Activated CD8-positive, alpha-beta T cell treated with anti-CD3 and anti-CD28 coated beads for 36 hours (primary cell): ENCODE measurements at regions not wholly inside any gene's neighbourhood (a gene's known extent, or its start where the extent isn't known, plus 50 kb on each side); places are given as distances from the start of the nearest gene placed in this dataset.
"Not testable (repeated sequence)": the region's sequence is repeated elsewhere in the genome, so short reads cannot be mapped to it uniquely, and the experiment has no call there.

Experiments used
- ATAC-seq: fragments of 200-7000 bp; cut with Tn5 transposase; one replicate; pipeline ENCODE4 v1.10.0; 2021; ENCODE audit warnings: mild to moderate bottlenecking, moderate library complexity
- CTCF ChIA-PET: fragments of 350-600 bp; sonication (Branson Sonifier 250); formaldehyde crosslinking; loops from one replicate; lab custom pipeline; 2021; ENCODE audit warnings: antibody characterized with exemption; lab: Charles Lee
- POLR2A ChIA-PET: fragments of 350-600 bp; sonication (Branson Sonifier 250); formaldehyde crosslinking; loops from one replicate; lab custom pipeline; 2021; ENCODE audit warnings: antibody characterized with exemption; lab: Charles Lee
- DNase-seq: peaks from one replicate; pipeline ENCODE4 v3.0.0-alpha.2; 2020
- H3K27ac Mint-ChIP-seq: one replicate; pipeline ENCODE4 v1.8.0; 2021; ENCODE audit warnings: mild to moderate bottlenecking, mixed read lengths
- H3K27me3 Mint-ChIP-seq: one replicate; pipeline ENCODE4 v1.8.0; 2021; ENCODE audit warnings: mixed read lengths
- H3K36me3 Mint-ChIP-seq: one replicate; pipeline ENCODE4 v1.8.0; 2021; ENCODE audit warnings: low read depth, mixed read lengths
- H3K4me1 Mint-ChIP-seq: one replicate; pipeline ENCODE4 v1.8.0; 2021; ENCODE audit warnings: low read depth, mixed read lengths
- H3K4me3 Mint-ChIP-seq: one replicate; pipeline ENCODE4 v1.8.0; 2021; ENCODE audit warnings: mild to moderate bottlenecking, moderate library complexity, mixed read lengths
- H3K9me3 Mint-ChIP-seq: one replicate; pipeline ENCODE4 v1.8.0; 2021; ENCODE audit warnings: mixed read lengths
- intact Hi-C: fragments of 100-400 bp; cut with micrococcal nuclease; formaldehyde crosslinking; loops from one replicate; pipeline ENCODE4 v1.10.0; 2022
- TF ChIP-seq, protein P1 (sequence below): fragments of 200-600 bp; IDR thresholded peaks from one replicate; pipeline ENCODE4 v1.8.0; 2022; ENCODE audit warnings: antibody characterized with exemption, mild to moderate bottlenecking

DNA sequence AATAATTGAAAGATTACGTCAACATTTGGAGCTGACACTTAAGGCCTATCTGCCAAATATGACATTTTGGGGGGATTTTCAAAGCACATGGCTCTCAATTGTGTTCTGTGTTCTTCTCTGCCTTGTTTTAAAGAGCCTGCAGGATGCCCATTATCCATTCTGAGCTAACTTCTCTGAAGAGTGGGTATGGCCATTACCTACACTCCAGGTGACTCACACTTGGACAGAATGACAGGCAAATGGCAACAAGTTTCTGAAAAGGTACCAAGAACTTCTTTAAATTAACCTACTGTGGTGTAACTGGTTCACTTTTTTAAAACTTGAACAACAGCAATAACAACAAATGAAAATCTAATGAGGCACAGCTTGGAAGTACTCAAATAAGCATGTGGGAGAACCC is 834.9 kb upstream of the SLC39A10 start:
- ChIA-PET POLR2A (no interaction called here), CTCF (no interaction called here)
- H3K9me3 Mint-ChIP-seq: no peaks in the 10 kb centered on the region
- no peak for ATAC-seq
- H3K36me3 Mint-ChIP-seq: no peaks in the 10 kb centered on the region
- H3K4me1 Mint-ChIP-seq: no peaks in the 10 kb centered on the region
- H3K27ac Mint-ChIP-seq: no peak overlapping the region
- no peak overlapping the region for H3K4me3 Mint-ChIP-seq
- no peaks in the 10 kb centered on the region for H3K27me3 Mint-ChIP-seq
- intact Hi-C loops: no loop called here
- TF ChIP-seq, protein P1, sequence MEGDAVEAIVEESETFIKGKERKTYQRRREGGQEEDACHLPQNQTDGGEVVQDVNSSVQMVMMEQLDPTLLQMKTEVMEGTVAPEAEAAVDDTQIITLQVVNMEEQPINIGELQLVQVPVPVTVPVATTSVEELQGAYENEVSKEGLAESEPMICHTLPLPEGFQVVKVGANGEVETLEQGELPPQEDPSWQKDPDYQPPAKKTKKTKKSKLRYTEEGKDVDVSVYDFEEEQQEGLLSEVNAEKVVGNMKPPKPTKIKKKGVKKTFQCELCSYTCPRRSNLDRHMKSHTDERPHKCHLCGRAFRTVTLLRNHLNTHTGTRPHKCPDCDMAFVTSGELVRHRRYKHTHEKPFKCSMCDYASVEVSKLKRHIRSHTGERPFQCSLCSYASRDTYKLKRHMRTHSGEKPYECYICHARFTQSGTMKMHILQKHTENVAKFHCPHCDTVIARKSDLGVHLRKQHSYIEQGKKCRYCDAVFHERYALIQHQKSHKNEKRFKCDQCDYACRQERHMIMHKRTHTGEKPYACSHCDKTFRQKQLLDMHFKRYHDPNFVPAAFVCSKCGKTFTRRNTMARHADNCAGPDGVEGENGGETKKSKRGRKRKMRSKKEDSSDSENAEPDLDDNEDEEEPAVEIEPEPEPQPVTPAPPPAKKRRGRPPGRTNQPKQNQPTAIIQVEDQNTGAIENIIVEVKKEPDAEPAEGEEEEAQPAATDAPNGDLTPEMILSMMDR: no peak
- DNase-seq: no peak

GRCh38 chr2:194819367-194819766 is 837.7 kb upstream of the SLC39A10 start:
- Mint-ChIP-seq H3K9me3 (no peaks in the 10 kb centered on the region), H3K27ac (no peak overlapping the region), H3K36me3 (no peaks in the 10 kb centered on the region), H3K4me1 (no peaks in the 10 kb centered on the region), H3K27me3 (no peaks in the 10 kb centered on the region), H3K4me3 (no peak overlapping the region)
- POLR2A ChIA-PET: no interaction called here
- TF ChIP-seq, protein P1: no peak
- DNase-seq (no peak), ATAC-seq (no peak)
- CTCF ChIA-PET: no interaction called here
- intact Hi-C loops: no loop called here

GRCh38 chr2:194815475-194815874 is 841.6 kb upstream of the SLC39A10 start:
- DNase-seq (no peak), ATAC-seq (no peak)
- intact Hi-C loops: no loop called here
- H3K4me1 Mint-ChIP-seq: no peaks in the 10 kb centered on the region
- H3K9me3 Mint-ChIP-seq: no peaks in the 10 kb centered on the region
- H3K27me3 Mint-ChIP-seq: no peaks in the 10 kb centered on the region
- CTCF ChIA-PET: no interaction called here
- no peak overlapping the region for H3K4me3 Mint-ChIP-seq
- POLR2A ChIA-PET: interaction anchor here (0.7 kb wide), 1 partner anchor 13 kb away, joined by 3 read pairs; no protein-coding TSS in a partner anchor
- TF ChIP-seq, protein P1: no peak
- H3K27ac Mint-ChIP-seq: no peak overlapping the region
- no peaks in the 10 kb centered on the region for H3K36me3 Mint-ChIP-seq

- Mint-ChIP-seq H3K27ac (no peak overlapping the region), H3K36me3 (no peaks in the 10 kb centered on the region), H3K9me3 (peaks cover 5% of the 10 kb centered on the region), H3K4me1 (no peaks in the 10 kb centered on the region), H3K27me3 (no peaks in the 10 kb centered on the region), H3K4me3 (no peak overlapping the region)
- POLR2A ChIA-PET: interaction anchor here (0.8 kb wide), 1 partner anchor 13 kb away, joined by 3 read pairs; no protein-coding TSS in a partner anchor
- DNase-seq: no peak
- ATAC-seq: no peak
- intact Hi-C loops: no loop called here
- CTCF ChIA-PET: no interaction called here
- TF ChIP-seq, protein P1: no peak
These were observed 854.4 kb upstream of the SLC39A10 start for GRCh38 chr2:194802589-194802988.

GRCh38 chr2:194787071-194787470 is 870.0 kb upstream of the SLC39A10 start:
- CTCF ChIA-PET, POLR2A ChIA-PET, H3K9me3 Mint-ChIP-seq, H3K4me1 Mint-ChIP-seq, DNase-seq, H3K36me3 Mint-ChIP-seq, H3K27me3 Mint-ChIP-seq, H3K4me3 Mint-ChIP-seq, H3K27ac Mint-ChIP-seq, ATAC-seq, intact Hi-C loops: not testable (repeated sequence)

GRCh38 chr2:194771394-194771793 is 885.6 kb upstream of the SLC39A10 start:
- CTCF ChIA-PET, intact Hi-C loops, ATAC-seq, H3K36me3 Mint-ChIP-seq, POLR2A ChIA-PET, H3K27ac Mint-ChIP-seq, H3K4me1 Mint-ChIP-seq, H3K27me3 Mint-ChIP-seq, H3K4me3 Mint-ChIP-seq, DNase-seq, H3K9me3 Mint-ChIP-seq: not testable (repeated sequence)
